Ovary (tissue), 3 donors: ENCODE measurements at regions not wholly inside any gene's neighbourhood (a gene's known extent, or its start where the extent isn't known, plus 50 kb on each side); places are given as distances from the start of the nearest gene placed in this dataset.

ENCODE experiments used
- EP300 ChIP-seq: sonication (generic); formaldehyde crosslinking; IDR thresholded peaks from one replicate; pipeline ENCODE4 v1.6.1; 2017; ENCODE audit warnings: antibody characterized with exemption
- TF ChIP-seq, protein P1 (sequence below), 3 donors: fragments of 450-650 bp in 2 of 3; fragments of 200-600 bp in 1 of 3; IDR thresholded peaks; one replicate each; pipeline versions ENCODE4 v1.5.1 to v1.8.0; 2016 to 2022; ENCODE audit warnings: antibody characterized with exemption in 3 of 3, mild to moderate bottlenecking in 1 of 3
- donor health status: DM: no; HTN: no; CAD: no.

DNA sequence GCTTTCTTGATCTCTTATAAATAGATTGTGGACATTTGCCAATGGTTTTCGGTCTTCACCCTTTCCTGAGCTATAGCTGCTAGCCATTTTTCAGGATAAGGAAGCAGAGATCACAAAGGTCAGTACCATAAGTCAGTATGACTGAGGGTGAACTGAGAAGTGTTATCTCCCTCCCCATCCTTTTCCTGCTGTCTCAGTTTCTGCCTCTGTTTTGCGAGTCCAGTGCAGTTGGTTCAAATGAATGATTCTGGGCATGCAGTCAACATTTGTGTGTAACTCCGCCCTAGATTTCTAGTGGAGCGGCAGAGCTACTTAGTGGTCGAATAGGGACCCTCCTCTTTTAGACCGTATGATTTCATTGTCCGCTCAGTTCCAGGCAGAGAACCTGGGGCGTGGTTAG, 460.8 kb upstream of the ARGLU1 start:
- TF ChIP-seq, protein P1, sequence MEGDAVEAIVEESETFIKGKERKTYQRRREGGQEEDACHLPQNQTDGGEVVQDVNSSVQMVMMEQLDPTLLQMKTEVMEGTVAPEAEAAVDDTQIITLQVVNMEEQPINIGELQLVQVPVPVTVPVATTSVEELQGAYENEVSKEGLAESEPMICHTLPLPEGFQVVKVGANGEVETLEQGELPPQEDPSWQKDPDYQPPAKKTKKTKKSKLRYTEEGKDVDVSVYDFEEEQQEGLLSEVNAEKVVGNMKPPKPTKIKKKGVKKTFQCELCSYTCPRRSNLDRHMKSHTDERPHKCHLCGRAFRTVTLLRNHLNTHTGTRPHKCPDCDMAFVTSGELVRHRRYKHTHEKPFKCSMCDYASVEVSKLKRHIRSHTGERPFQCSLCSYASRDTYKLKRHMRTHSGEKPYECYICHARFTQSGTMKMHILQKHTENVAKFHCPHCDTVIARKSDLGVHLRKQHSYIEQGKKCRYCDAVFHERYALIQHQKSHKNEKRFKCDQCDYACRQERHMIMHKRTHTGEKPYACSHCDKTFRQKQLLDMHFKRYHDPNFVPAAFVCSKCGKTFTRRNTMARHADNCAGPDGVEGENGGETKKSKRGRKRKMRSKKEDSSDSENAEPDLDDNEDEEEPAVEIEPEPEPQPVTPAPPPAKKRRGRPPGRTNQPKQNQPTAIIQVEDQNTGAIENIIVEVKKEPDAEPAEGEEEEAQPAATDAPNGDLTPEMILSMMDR (IDR thresholded peaks at IDR 0.05): no peak
- TF ChIP-seq EP300: no peak
